GM23248 (cell line): ENCODE measurements at regions not wholly inside any gene's neighbourhood (a gene's known extent, or its start where the extent isn't known, plus 50 kb on each side); places are given as distances from the start of the nearest gene placed in this dataset.

Experiments used
- DNase-seq: peaks from one replicate; pipeline ENCODE4 v3.0.0-alpha.2; 2015
- H2AFZ ChIP-seq: fragments of 200-600 bp; sonication (generic); 2 replicates; pipeline ENCODE4 v1.6.1; 2016; ENCODE audit warnings: antibody characterized with exemption
- H3F3A ChIP-seq: fragments of 200-600 bp; sonication (generic); 2 replicates; pipeline ENCODE4 v1.6.1; 2016; ENCODE audit warnings: mild to moderate bottlenecking, antibody characterized with exemption, mixed run types; ENCODE audit not compliant: insufficient read depth
- H3K27ac ChIP-seq: fragments of 200-600 bp; sonication (generic); 2 replicates; pipeline ENCODE4 v1.5.1; 2016; ENCODE audit warnings: mild to moderate bottlenecking
- H3K27me3 ChIP-seq: fragments of 200-600 bp; sonication (generic); replicated peaks from 2 replicates; pipeline ENCODE4 v1.6.1; 2016; ENCODE audit warnings: mild to moderate bottlenecking; ENCODE audit not compliant: insufficient read depth
- H3K36me3 ChIP-seq: fragments of 200-600 bp; sonication (generic); 2 replicates; pipeline ENCODE4 v1.6.1; 2016; ENCODE audit warnings: low read depth, mild to moderate bottlenecking
- H3K4me1 ChIP-seq: fragments of 200-600 bp; sonication (generic); 2 replicates; pipeline ENCODE4 v1.6.1; 2016; ENCODE audit warnings: mild to moderate bottlenecking; ENCODE audit not compliant: insufficient read depth
- H3K4me2 ChIP-seq: fragments of 200-600 bp; sonication (generic); one replicate; pipeline ENCODE4 v1.6.1; 2016; ENCODE audit warnings: mild to moderate bottlenecking; ENCODE audit not compliant: unreplicated experiment
- H3K4me3 ChIP-seq: fragments of 200-600 bp; sonication (generic); 2 replicates; pipeline ENCODE4 v1.5.1; 2016; ENCODE audit warnings: mild to moderate bottlenecking
- H3K79me2 ChIP-seq: fragments of 200-600 bp; sonication (generic); 2 replicates; pipeline ENCODE4 v1.6.1; 2016; ENCODE audit warnings: mild to moderate bottlenecking; ENCODE audit not compliant: insufficient read depth
- H3K9ac ChIP-seq: fragments of 200-600 bp; sonication (generic); 2 replicates; pipeline ENCODE4 v1.6.1; 2016; ENCODE audit warnings: mild to moderate bottlenecking
- H3K9me2 ChIP-seq: fragments of 200-600 bp; sonication (generic); 2 replicates; pipeline ENCODE4 v1.6.1; 2016; ENCODE audit warnings: mixed run types, mild to moderate bottlenecking, moderate library complexity; ENCODE audit not compliant: insufficient read depth
- H3K9me3 ChIP-seq: fragments of 200-600 bp; sonication (generic); one replicate; pipeline ENCODE4 v1.6.1; 2017; ENCODE audit warnings: low read depth
- H4K20me1 ChIP-seq: fragments of 200-600 bp; sonication (generic); 2 replicates; pipeline ENCODE4 v1.6.0; 2016; ENCODE audit not compliant: insufficient read depth
- EZH2 ChIP-seq: fragments of 200-600 bp; sonication (generic); IDR thresholded peaks from 2 replicates; pipeline ENCODE4 v1.6.1; 2018; ENCODE audit warnings: antibody characterized with exemption, mild to moderate bottlenecking; ENCODE audit not compliant: insufficient read depth, poor library complexity, severe bottlenecking
- EZH2phosphoT487 ChIP-seq: fragments of 200-600 bp; sonication (generic); IDR thresholded peaks from 2 replicates; pipeline ENCODE4 v1.6.1; 2018; ENCODE audit warnings: antibody characterized with exemption, moderate library complexity, mild to moderate bottlenecking, low read depth; ENCODE audit not compliant: insufficient read depth
- WGBS, 2 experiments: methylation state at CpG; one replicate each; pipeline ENCODE4 v1.1.6; 2015 to 2017; ENCODE audit warnings: low lambda C conversion rate in 2 of 2, low coverage in 1 of 2; ENCODE audit errors: missing lambda C conversion rate in 2 of 2; 5-methylcytosine and 5-hydroxymethylcytosine counted together
- in situ Hi-C: fragments of 300-500 bp; cut with MboI; formaldehyde crosslinking; loops from 2 replicates; pipeline ENCODE4 v1.15.0; 2020

- H3K4me3 ChIP-seq: no peak overlapping the region
- no peaks in the 10 kb centered on the region for H3K9me2 ChIP-seq
- H3F3A ChIP-seq: no peaks in the 10 kb centered on the region
- no peaks in the 10 kb centered on the region for H4K20me1 ChIP-seq
- no peak overlapping the region for H3K27ac ChIP-seq
- no peaks in the 10 kb centered on the region for H3K4me1 ChIP-seq
- in situ Hi-C loops: no loop called here
- no peak overlapping the region for H3K4me2 ChIP-seq
- no peaks in the 10 kb centered on the region for H3K9me3 ChIP-seq
- H3K9ac ChIP-seq: no peak overlapping the region
- DNase-seq: no peak
- 19 to 31% methylated on average over 2 of the region's 2 CpGs for WGBS, 2 experiments
- no peaks in the 10 kb centered on the region for H3K27me3 ChIP-seq
- no peaks in the 10 kb centered on the region for H3K79me2 ChIP-seq
- TF ChIP-seq EZH2 (no peak), EZH2phosphoT487 (no peak)
- H2AFZ ChIP-seq: no peak overlapping the region
- no peaks in the 10 kb centered on the region for H3K36me3 ChIP-seq
These were observed 49.9 kb upstream of the CST7 start for GRCh38 chr20:24899153-24899552.
